ENCODE measurements at regions not wholly inside any gene's neighbourhood (a gene's known extent, or its start where the extent isn't known, plus 50 kb on each side); places are given as distances from the start of the nearest gene placed in this dataset.

DNA sequence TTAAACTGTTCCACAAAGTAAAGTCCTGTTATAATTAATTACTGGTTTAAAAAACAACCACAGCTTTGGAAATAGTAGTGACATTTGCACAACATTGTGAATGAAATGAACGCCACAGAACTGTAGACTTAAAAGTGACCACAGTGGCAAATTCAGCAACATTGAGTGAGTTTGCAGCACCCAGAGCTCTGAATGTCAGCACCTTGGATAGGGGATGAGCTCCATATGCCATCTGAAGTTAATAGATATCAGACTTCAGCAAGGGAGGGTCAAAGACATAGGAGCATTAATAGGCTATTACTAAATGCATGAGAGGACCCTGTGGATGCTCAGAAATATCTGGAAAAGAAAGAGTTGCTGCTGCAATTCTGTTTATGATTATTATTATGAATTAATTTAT, 55.3 kb upstream of the KCNIP4 start:
- TF ChIP-seq CTCF (IDR thresholded peaks at IDR 0.05; ENCODE audit: insufficient read depth, low read depth, low read length) = no peak
- TF ChIP-seq EZH2 (IDR thresholded peaks at IDR 0.05; ENCODE audit: insufficient read depth, low read length) = no peak

All from astrocyte (in vitro differentiated cells and primary cell).